MG63 (cell line): ENCODE measurements at regions not wholly inside any gene's neighbourhood (a gene's known extent, or its start where the extent isn't known, plus 50 kb on each side); places are given as distances from the start of the nearest gene placed in this dataset.

Experiments used
- DNase-seq: peaks from one replicate; pipeline ENCODE4 v3.0.0-alpha.2; 2020
- H3K27me3 ChIP-seq: fragments of 250-450 bp; sonication (Bioruptor Pico); 2 replicates; pipeline ENCODE4 v1.5.1; 2020; ENCODE audit warnings: mild to moderate bottlenecking, moderate library complexity
- H3K36me3 ChIP-seq: fragments of 250-450 bp; sonication (Bioruptor Pico); 2 replicates; pipeline ENCODE4 v1.5.1; 2020; ENCODE audit warnings: mild to moderate bottlenecking, moderate library complexity
- H3K4me3 ChIP-seq: fragments of 250-450 bp; sonication (Bioruptor Pico); 2 replicates; pipeline ENCODE4 v1.5.1; 2020; ENCODE audit warnings: mild to moderate bottlenecking, moderate library complexity
- H3K9me3 ChIP-seq: fragments of 250-450 bp; sonication (Bioruptor Pico); 2 replicates; pipeline ENCODE4 v1.5.1; 2020; ENCODE audit warnings: mild to moderate bottlenecking, moderate library complexity

GRCh38 chr15:61750271-61751084, 309.8 kb downstream of the VPS13C start:
- no peaks in the 10 kb centered on the region for H3K27me3 ChIP-seq
- no peaks in the 10 kb centered on the region for H3K36me3 ChIP-seq
- DNase-seq, result no peak
- H3K9me3 ChIP-seq, result no peaks in the 10 kb centered on the region
- H3K4me3 ChIP-seq, result no peak overlapping the region

- peak; percentile 86 for DNase-seq
- Histone ChIP-seq H3K4me3 (no peak overlapping the region), H3K9me3 (no peaks in the 10 kb centered on the region), H3K36me3 (no peaks in the 10 kb centered on the region), H3K27me3 (no peaks in the 10 kb centered on the region)
Measured at GRCh38 chr15:61749169-61749568, 311.1 kb downstream of the VPS13C start.

DNA sequence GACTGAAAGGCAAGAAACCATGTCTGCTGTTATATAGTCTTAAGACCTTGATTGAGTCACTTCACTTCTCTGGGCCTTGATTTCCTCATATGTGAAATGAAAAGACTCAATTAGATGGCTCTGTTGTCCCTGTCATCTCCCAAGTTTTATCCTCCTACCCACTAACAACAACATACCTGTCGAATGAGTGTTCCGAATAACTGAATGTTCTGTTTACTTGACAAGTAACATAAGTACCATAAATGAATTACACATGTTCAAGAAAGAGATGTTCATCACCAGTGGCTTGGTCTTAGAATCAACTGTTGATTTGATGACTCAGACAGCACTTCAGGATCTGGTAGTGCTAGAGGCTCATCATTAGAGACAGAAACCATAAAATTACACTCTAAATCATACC, 311.7 kb downstream of the VPS13C start:
- no peak for DNase-seq
- Histone ChIP-seq H3K36me3 (no peaks in the 10 kb centered on the region), H3K27me3 (no peaks in the 10 kb centered on the region), H3K4me3 (no peak overlapping the region), H3K9me3 (no peaks in the 10 kb centered on the region)

- no peak for DNase-seq
- Histone ChIP-seq H3K9me3 (no peaks in the 10 kb centered on the region), H3K27me3 (no peaks in the 10 kb centered on the region), H3K4me3 (no peak overlapping the region), H3K36me3 (no peaks in the 10 kb centered on the region)
Measured at GRCh38 chr15:61746589-61746988, 313.7 kb downstream of the VPS13C start.

- no peaks in the 10 kb centered on the region for H3K9me3 ChIP-seq
- no peaks in the 10 kb centered on the region for H3K27me3 ChIP-seq
- no peak for DNase-seq
- H3K4me3 ChIP-seq, result no peak overlapping the region
- H3K36me3 ChIP-seq, result no peaks in the 10 kb centered on the region
Measured at GRCh38 chr15:61743345-61743909, 316.8 kb downstream of the VPS13C start.

GRCh38 chr15:61742591-61742990, 317.7 kb downstream of the VPS13C start:
- Histone ChIP-seq H3K9me3 (no peaks in the 10 kb centered on the region), H3K36me3 (no peaks in the 10 kb centered on the region), H3K27me3 (no peaks in the 10 kb centered on the region), H3K4me3 (no peak overlapping the region)
- DNase-seq, result no peak

GRCh38 chr15:61736790-61737189, 323.5 kb downstream of the VPS13C start:
- no peaks in the 10 kb centered on the region for H3K36me3 ChIP-seq
- H3K27me3 ChIP-seq, result no peaks in the 10 kb centered on the region
- H3K9me3 ChIP-seq, result no peaks in the 10 kb centered on the region
- H3K4me3 ChIP-seq, result no peak overlapping the region
- DNase-seq, result no peak

- no peaks in the 10 kb centered on the region for H3K27me3 ChIP-seq
- H3K36me3 ChIP-seq, result no peaks in the 10 kb centered on the region
- no peak overlapping the region for H3K4me3 ChIP-seq
- DNase-seq, result no peak
- H3K9me3 ChIP-seq, result no peaks in the 10 kb centered on the region
Measured at GRCh38 chr15:61731099-61731498, 329.1 kb downstream of the VPS13C start.

DNA sequence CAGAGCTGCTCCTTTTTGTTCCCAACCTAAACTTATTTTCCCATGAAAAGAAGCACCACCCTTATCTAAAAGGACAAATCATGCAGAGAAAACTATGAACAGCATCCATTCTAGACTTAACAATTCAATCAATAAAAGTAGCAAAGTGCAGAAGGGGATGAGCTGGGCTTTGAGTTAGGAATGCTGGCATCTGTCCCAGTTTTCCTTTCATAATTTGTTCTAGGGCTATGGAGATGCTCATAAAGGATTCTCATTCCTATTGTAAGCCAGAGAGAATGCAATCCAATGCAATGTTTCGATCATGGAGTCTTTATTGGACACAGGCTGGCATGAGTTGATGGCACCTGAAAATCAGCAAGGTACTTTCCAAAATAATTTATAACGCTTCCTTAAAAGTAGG, 330.6 kb downstream of the VPS13C start:
- Histone ChIP-seq H3K9me3 (no peaks in the 10 kb centered on the region), H3K4me3 (no peak overlapping the region), H3K27me3 (no peaks in the 10 kb centered on the region), H3K36me3 (no peaks in the 10 kb centered on the region)
- no peak for DNase-seq

DNA sequence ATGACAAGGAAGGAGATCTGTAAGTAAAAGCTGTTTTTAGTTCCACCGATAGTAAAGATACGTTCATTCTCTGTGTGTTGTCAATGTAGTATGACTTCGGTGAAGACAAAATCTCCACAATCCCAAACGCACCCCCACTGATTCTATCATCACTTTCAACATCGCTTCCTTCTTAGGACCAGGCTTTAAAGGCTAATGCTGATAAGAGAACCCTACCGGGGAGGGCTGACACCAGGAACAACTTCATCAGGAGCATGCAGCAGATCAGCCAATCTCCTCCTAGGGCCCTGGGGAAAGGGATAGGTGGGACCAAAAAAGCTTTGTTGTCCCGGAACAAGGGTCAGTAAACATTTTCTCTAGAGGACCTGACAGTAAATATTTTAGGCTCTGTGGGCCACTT, 334.1 kb downstream of the VPS13C start:
- Histone ChIP-seq H3K9me3 (no peaks in the 10 kb centered on the region), H3K4me3 (no peak overlapping the region), H3K27me3 (no peaks in the 10 kb centered on the region), H3K36me3 (no peaks in the 10 kb centered on the region)
- DNase-seq, result no peak

- Histone ChIP-seq H3K36me3 (no peaks in the 10 kb centered on the region), H3K4me3 (no peak overlapping the region), H3K9me3 (no peaks in the 10 kb centered on the region), H3K27me3 (no peaks in the 10 kb centered on the region)
- DNase-seq, result no peak
Measured at GRCh38 chr15:61725251-61725650, 335.0 kb downstream of the VPS13C start.

- DNase-seq, result no peak
- H3K36me3 ChIP-seq, result no peaks in the 10 kb centered on the region
- no peaks in the 10 kb centered on the region for H3K27me3 ChIP-seq
- no peaks in the 10 kb centered on the region for H3K9me3 ChIP-seq
- no peak overlapping the region for H3K4me3 ChIP-seq
Measured at GRCh38 chr15:61724251-61724939, 335.9 kb downstream of the VPS13C start.

DNA sequence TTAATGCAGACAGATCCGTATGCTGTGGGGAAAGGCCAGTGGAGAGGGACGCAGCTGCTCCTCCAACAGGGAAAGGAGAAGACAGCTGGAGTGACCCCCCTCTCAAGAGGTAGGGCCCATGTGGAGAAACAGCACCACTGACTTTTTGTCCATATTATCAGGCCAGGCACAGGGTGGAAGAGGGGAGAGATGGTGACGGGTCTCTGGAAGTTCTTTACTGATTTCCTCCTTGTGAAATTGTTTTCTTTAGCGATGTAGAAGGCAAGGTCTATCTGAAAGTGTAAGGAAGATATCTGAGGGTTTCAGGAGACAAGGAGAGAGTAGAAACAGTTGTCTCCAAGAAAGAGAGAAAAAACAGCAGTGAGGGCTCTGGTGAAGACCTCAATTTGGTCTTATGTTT, 338.8 kb downstream of the VPS13C start:
- no peak for DNase-seq
- Histone ChIP-seq H3K27me3 (no peaks in the 10 kb centered on the region), H3K36me3 (no peaks in the 10 kb centered on the region), H3K9me3 (no peaks in the 10 kb centered on the region), H3K4me3 (no peak overlapping the region)

DNA sequence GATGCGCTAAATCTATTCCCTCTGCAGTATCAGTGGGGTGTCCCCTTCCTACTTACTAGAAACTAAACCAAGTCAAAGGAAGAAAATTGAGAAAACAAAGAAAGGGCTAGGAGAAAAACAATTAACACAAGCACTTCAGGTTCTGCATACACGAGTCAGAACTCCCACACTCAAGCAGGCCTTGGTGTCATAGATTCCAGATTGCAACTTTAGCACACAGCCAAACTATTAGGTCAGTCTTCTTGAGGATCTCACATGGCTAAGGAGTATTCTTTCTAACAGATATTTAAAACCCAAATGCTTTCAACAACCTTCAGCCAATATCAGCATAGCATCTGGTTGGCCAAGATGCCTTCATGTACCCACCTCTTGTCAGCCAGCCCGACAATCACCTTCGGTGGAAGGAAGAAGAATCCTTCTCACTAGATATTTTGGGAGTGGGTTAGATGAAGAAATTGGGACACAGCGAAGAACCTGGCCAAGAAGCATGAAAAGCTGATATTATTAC, 340.0 kb downstream of the VPS13C start:
- no peaks in the 10 kb centered on the region for H3K27me3 ChIP-seq
- no peaks in the 10 kb centered on the region for H3K36me3 ChIP-seq
- peak; percentile 15 for DNase-seq
- H3K4me3 ChIP-seq, result no peak overlapping the region
- H3K9me3 ChIP-seq, result no peaks in the 10 kb centered on the region

DNA sequence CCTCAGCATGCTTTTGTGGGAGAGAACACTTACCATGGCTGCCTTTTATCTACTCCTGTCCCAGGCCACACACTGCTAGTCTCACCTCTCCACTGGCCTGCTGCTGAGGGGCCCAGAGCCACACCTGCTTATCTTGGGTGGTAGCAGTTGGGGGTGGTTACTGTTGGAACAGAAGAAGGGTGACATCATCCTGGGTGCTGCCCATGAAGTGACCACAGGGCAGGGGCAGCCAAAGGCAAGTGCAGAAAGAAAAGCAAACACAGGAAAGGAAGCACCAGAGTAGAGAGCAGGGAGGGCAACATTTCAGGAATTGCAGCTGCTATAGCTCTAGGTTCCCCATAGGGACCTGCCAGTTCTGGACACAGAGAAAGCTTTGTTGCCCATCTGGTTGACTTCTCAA, 345.2 kb downstream of the VPS13C start:
- peak; percentile 74 for DNase-seq
- Histone ChIP-seq H3K4me3 (no peak overlapping the region), H3K27me3 (no peaks in the 10 kb centered on the region)

DNA sequence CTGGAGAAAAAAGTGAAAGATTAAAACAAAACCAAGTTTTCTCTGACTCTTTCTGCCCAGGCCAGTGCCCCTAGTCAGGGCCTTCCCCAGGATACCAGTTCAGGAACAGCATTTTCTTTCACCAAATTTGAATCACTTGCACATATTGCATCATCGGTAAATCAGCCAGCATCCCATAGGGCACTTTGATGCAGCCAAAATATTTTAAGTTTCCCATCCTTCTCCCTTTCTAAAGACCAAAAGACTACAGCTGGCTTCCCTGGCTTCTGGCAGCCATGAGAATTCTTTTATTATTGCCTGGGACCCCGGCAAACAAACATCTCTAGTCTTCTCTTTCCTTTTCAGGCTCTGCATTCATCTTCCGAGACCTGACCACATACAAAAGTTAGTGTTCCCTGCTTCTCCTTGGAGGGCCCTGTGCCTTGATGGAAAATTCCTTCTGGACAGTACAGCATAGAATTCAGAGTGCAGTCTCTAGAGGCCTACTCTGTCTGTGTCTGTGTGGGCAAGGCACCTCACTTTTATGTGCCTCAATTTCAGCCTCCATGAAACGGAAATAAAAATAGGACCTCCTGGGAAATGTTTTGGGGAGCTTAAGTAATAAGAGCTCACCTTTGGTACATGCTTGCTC, 348.0 kb downstream of the VPS13C start:
- DNase-seq, result no peak
- no peak overlapping the region for H3K4me3 ChIP-seq
- no peaks in the 10 kb centered on the region for H3K9me3 ChIP-seq
- H3K27me3 ChIP-seq, result no peaks in the 10 kb centered on the region
- H3K36me3 ChIP-seq, result no peaks in the 10 kb centered on the region

More for the DNA sequence above, 345.2 kb downstream of the VPS13C start:
- no peaks in the 10 kb centered on the region for H3K9me3 ChIP-seq
- no peaks in the 10 kb centered on the region for H3K36me3 ChIP-seq
